Right lung (tissue), 2 donors: ENCODE measurements at regions not wholly inside any gene's neighbourhood (a gene's known extent, or its start where the extent isn't known, plus 50 kb on each side); places are given as distances from the start of the nearest gene placed in this dataset.

Experiments used
- DNase-seq, 2 donors: peaks; one replicate each; pipeline ENCODE4 v3.0.0-alpha.2; 2013

GRCh38 chr2:114134146-114134545, 244.3 kb downstream of the ACTR3 start:
- DNase-seq, result peak; percentile 83 to 91

DNA sequence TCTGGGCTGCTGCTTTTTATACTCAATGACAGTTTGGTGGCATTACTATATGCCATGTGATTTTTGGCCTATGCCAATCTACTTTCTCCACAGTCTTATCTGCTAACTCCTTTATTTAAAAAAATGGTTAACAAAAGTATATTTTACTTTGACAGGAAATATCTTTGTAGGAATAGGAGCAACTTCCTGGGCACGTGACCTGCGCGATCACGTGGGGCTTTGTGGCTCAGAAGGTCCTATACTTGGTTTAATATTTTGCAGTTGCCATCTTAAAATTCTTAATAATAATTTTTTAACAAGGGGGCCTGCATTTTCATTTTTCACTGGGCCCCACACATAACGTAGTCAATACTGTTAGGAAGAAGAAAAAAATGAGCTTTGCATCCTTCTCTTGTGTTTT, 249.7 kb downstream of the ACTR3 start:
- no peak for DNase-seq

DNA sequence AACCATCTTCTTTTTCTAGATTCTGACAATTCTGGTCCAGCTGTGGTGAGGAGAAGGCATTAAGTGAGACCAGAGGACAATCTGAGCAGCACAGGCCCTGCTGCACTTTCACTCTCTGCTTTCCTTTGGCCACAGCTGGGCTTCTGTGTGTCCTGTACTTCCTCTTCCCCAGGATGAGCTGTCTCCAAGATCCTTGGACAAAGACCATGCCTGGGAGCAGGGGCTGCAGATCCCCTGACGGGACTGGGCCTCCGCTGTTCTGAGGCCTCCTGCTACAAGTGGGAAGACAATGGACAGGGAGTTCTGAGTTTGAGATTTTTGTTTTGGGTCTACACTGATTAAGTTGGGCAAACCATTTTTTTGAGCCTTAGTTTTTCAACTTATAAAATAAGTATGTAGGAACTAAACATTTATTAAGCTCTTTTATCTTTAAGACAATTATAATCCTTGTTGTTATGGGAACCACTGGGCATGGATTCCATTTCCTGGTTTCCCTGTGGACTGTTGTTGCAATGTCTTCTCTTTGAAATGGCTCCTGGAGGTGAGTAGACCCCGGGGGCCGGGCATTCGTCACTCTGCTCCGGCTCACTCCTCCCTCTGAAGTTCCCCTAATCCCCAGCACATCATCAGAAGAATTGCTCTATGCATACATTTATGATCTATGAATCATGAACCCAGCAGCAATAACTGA, 266.6 kb downstream of the ACTR3 start:
- no peak for DNase-seq

DNA sequence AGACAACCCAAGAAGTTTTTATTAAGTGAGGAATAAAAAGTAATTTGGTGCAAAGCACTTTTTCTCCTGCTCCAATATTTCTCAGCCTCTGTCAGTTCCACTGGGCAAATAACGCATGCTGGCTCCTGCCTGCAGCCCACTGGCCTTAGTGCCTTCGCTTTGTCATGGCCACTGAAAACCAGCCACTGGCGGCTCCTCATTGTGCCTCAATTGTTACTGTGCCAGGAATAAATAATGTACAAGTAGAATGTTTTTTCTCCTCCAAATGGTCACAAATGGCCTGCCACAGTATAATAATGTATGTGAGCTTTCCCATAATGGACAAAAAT, 267.1 kb downstream of the ACTR3 start:
- no peak for DNase-seq

DNA sequence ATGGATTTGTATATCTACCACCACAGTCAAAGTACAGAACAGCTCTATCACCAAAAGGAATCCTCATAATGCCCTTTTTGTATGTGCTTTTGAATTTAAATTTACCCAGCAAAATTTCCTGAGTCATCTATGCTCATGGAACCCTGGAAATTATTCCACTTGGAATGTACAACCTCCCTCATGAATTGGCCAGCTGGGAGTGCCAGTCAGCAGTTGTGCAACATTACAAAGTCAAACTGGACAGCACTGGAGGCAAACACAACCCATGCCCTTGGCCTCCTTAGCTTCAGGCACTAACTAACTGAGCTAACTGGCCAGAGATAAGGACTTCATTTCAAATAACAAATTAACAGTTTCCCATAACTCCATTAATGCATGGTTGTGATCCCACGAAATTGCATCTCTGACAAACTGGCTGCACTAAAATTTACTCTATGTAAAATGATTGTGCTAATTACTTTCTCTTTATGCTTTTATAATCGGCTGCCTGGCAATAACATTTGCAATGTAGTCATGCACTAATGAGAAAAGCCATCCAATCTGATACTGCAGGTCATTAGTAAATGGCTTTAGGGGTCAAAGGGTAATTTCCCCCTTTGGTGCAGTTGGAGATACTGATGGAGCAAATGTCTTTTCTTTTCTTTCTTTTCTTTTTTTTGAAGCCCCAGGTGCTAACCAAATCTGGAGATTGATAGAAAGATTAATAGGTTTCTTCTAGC, 270.5 kb downstream of the ACTR3 start:
- no peak for DNase-seq

GRCh38 chr2:114161371-114161770, 271.5 kb downstream of the ACTR3 start:
- no peak for DNase-seq

- DNase-seq, result no peak
These were observed 274.6 kb upstream of the DPP10 start for GRCh38 chr2:114167799-114168198.

- DNase-seq, result no peak
These were observed 272.4 kb upstream of the DPP10 start for GRCh38 chr2:114170070-114170469.

DNA sequence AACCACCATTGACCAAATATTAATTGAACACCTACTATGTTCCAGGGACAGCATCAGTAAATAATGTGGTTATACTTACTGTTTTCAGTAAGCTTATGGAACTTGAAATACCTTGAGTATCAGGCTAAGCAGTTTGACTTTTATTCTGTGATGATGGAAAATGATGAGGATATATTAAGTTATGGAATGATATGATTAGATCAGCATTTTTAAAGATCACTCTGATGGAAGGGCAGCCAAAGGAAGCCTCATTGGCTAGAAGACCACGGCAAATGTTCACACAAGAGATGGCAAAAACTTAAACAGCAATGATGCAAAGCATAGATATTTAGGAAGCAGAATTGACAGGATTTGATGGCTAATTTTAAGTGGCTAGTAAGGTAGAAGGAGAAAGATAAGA, 266.9 kb upstream of the DPP10 start:
- no peak for DNase-seq

DNA sequence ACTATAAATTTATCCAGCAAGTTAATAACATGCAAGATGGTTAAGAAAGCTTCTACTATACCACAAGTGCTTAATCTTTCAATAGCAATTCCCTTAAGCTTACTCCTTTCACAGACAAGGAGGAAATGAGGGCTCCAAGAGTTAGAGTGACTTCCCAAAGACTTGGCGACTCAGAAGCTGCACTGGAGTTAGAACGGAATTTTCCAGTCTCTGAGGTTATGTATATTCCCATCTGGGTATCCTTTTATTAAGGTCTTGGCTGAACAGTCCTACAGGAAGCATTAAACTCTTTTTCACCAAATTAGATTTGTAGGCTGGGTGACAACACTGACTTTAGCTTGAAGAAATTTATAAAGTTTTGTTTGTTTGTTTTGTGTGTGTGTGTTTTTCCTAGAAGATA, 256.9 kb upstream of the DPP10 start:
- no peak for DNase-seq

DNA sequence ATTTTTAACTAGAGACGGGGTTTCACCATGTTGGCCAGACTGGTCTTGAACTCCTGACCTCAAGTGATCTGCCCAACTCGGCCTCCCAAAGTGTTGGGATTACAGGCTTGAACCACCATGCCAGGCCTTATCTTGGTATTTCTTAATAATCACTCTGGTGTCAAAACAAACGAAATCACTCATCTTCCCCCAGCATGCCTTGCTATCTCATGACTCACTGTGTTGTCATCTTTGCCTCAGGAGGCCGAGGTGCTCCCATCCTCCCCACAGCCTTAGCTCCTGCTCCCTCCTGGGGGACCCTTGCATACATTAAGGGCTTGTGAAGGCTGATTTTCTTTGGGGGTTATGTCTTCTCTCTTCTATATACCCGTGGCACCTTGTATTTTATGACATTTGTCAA, 250.1 kb upstream of the DPP10 start:
- no peak for DNase-seq

DNA sequence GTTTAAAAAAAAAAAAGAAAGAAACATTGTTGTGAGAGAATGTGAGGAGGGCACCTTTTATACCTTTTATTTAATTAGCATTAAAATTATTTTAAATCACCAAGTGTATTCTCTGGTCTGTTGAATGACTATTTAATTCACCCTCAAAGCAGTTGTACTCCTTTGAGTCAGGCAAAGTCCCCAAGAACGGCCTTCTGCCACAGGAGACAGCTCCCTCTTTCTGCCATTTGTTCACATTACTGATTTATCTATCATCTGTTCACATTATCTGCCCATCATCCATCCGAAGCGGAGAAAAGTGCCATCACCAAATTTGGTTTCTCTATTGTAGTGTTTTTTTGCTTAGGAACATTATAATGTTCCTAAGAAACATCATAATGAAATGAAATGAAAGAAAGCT, 240.7 kb upstream of the DPP10 start:
- DNase-seq, result no peak

DNA sequence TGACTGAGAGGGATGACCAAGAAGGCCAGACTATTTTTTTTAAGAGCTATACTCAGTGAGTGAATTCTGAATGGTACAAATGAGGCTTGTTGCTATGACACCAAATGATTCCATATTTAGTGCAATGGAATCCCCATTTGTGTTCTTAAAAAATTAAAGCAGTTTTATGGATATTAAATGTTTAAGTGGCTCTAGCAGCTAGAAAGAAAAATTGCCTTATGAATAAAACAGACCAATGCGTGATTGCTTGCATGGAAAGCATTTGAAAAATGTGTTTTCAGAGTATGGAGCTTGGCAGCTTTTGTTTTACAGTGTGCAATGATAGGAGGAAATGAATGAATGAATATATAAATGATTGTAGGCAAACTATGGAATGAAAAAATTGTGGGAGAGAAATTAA, 238.8 kb upstream of the DPP10 start:
- no peak for DNase-seq

- DNase-seq, result no peak
These were observed 228.6 kb upstream of the DPP10 start for GRCh38 chr2:114213808-114214207.

DNA sequence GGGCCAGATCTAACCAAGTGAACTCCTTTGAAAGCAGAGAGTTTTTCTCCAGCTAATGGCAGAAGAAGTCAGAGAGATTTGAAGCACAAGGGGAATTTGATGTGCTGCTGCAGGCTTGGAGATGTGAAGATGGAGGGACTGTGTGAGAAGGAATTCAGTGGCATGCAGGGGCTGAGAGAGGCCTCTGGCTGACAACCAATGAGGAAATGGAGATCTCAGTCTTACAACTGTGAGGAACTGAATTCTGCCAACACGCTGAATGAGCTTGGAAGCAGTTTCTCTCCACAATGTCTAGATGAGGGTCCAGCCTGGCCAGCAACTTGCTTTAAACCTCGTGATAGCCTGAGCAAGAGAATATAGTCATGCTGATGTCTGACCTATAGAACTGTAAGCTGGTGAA, 224.1 kb upstream of the DPP10 start:
- DNase-seq, result peak; percentile 16 to 21

DNA sequence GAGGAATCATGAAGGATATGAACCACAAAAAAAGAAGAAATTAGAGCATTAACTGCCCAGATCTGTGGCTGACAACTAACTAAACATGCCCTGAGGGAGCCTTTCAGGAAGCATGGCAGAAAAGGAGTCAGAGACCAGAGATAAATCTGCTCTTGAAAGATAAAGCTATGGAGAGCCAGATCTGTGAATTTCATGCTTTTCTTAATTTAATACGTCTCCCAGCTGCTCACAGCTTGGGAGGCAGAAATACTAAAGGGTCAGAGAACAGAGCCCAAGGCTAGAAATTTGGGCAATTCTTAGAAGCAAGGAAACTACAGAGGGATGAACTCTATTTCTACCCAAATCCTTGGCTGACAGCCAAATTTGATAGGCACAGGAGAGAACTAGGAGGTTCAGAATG, 223.0 kb upstream of the DPP10 start:
- DNase-seq, result peak in 1 of 2 donors; percentile 4

- no peak for DNase-seq
These were observed 220.1 kb upstream of the DPP10 start for GRCh38 chr2:114222344-114222743.

DNA sequence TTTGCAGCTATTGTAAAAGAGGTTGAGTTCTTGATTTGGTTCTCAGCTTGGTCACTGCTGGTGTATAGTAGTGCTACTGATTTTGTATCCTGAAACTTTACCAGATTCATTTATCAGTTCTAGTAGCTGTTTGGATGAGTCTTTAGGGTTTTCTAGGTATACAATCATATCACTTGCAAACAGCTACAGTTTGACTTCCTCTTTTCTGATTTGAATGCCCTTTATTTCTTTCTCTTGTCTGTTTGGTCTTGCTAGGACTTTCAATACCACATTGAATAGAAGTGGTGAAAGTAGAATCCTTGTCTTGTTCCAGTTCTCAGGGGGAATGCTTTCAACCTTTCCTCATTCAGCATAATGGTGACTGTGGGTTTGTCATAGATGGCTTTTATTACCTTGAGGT, 210.5 kb upstream of the DPP10 start:
- no peak for DNase-seq

- DNase-seq, result no peak
These were observed 205.1 kb upstream of the DPP10 start for GRCh38 chr2:114237331-114237730.

DNA sequence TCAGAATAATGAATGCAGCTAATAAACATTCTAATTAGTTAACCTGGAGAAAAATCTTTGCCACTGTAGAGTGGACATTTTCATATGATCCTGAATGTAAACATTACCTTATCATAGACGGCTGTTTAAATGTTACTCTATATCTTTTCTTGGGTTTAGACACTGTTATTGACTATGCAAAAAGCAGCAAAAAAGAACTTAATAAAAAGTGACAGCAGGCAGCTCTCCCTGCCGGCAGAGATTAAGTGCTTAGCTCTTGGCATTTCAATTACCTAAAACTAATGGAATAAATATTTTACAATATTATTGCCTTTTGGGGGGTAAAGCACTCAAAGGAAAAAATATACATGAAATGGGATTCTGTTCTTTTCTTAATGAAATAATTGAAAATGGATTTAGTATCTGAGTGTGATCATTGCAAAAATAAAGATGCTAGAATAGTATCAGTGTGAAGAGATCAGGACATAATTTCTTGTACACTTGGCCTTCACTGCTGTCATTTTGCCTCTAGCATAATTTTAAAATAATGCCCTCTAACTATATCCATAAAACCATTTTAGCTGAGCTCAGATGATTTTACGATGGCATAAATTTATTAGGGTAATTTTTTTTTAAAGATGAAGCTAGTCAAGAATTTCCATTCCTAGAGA, 203.4 kb upstream of the DPP10 start:
- DNase-seq, result no peak

- no peak for DNase-seq
These were observed 193.8 kb upstream of the DPP10 start for GRCh38 chr2:114248648-114249047.

GRCh38 chr2:114252713-114253112, 189.7 kb upstream of the DPP10 start:
- no peak for DNase-seq

- DNase-seq, result no peak
These were observed 187.6 kb upstream of the DPP10 start for GRCh38 chr2:114254875-114255274.
